HCT116 (cell line): ENCODE measurements at regions not wholly inside any gene's neighbourhood (a gene's known extent, or its start where the extent isn't known, plus 50 kb on each side); places are given as distances from the start of the nearest gene placed in this dataset.

Source experiments
- ATAC-seq: fragments of 200-7000 bp; cut with Tn5 transposase; 2 replicates; pipeline ENCODE4 v1.9.1; 2020; ENCODE audit warnings: mild to moderate bottlenecking, moderate library complexity
- BruUV-seq: library from RNA; stranded (reverse); fragments of 400-500 nt; replicated peaks from 2 replicates; lab custom pipeline; 2021; lab: Mats Ljungman, UMichigan
- CTCF ChIA-PET: fragments of 300-600 bp; sonication (Branson Sonifier 250); formaldehyde crosslinking; loops from one replicate; lab custom pipeline; 2021; ENCODE audit warnings: antibody characterized with exemption; lab: Charles Lee
- POLR2A ChIA-PET: fragments of 300-600, 350-600 bp; sonication (Branson Sonifier 250); formaldehyde crosslinking; loops from one replicate; lab custom pipeline; 2021; ENCODE audit warnings: antibody characterized with exemption; lab: Charles Lee
- RAD21 ChIA-PET, 2 experiments: fragments of 300-600 bp; sonication (Branson Sonifier 250); formaldehyde crosslinking; loops; one replicate each; lab custom pipeline; 2023; ENCODE audit warnings: low total read pairs in 2 of 2; ENCODE audit not compliant: uncharacterized antibody in 2 of 2, unreplicated experiment in 2 of 2, low non-redundant PET in 1 of 2; lab: Charles Lee
- DNase-seq: peaks from one replicate; pipeline ENCODE4 v3.0.0-alpha.2; 2010; ENCODE audit warnings: low read depth, low spot score
- H2AFZ ChIP-seq: fragments of 200-600 bp; shearing (Covaris generic), sonication (generic); 2 replicates; pipeline ENCODE4 v1.6.1; 2017; ENCODE audit warnings: low read depth, mixed run types, mixed read lengths, antibody characterized with exemption, low read length; ENCODE audit not compliant: poor library complexity, severe bottlenecking
- H3K27ac ChIP-seq: 2 replicates; pipeline ENCODE4 v1.5.1; 2012; ENCODE audit warnings: low read depth, low read length
- H3K27me3 ChIP-seq: fragments of 200-600 bp; sonication (generic); 2 replicates; pipeline ENCODE4 v1.6.1; 2016; ENCODE audit warnings: mixed run types, low read length, mixed read lengths; ENCODE audit not compliant: insufficient read depth
- H3K36me3 ChIP-seq, 2 experiments: fragments of 200-500 bp in 1 of 2; fragments of 200-600 bp in 1 of 2; sonication (Bioruptor generic) in 1 of 2; sonication (generic) in 1 of 2; 2 replicates each; pipeline versions ENCODE4 v1.5.1 to v1.6.1; 2014 to 2016; ENCODE audit warnings: low read length in 2 of 2, inconsistent platforms in 1 of 2, mixed read lengths in 1 of 2, mixed run types in 1 of 2; ENCODE audit not compliant: insufficient read depth in 2 of 2, control insufficient read depth in 1 of 2
- H3K4me1 ChIP-seq, 2 experiments: fragments of 200-600 bp in 1 of 2; sonication (generic) in 1 of 2; 2 replicates each; pipeline versions ENCODE4 v1.5.1 to v1.6.1; 2012 to 2017; ENCODE audit warnings: low read length in 2 of 2, inconsistent platforms in 1 of 2, mild to moderate bottlenecking in 1 of 2, mixed read lengths in 1 of 2, mixed run types in 1 of 2, moderate library complexity in 1 of 2; ENCODE audit not compliant: insufficient read depth in 2 of 2, control insufficient read depth in 1 of 2
- H3K4me2 ChIP-seq: fragments of 200-600 bp; sonication (generic); 2 replicates; pipeline ENCODE4 v1.6.1; 2017; ENCODE audit warnings: mixed run types, low read length, mixed read lengths
- H3K4me3 ChIP-seq, 2 experiments: fragments of 200-600 bp in 1 of 2; sonication (generic) in 1 of 2; replicated peaks in 1 of 2; 2 replicates each; pipeline ENCODE4 v1.5.1; 2011 to 2016; ENCODE audit warnings: low read length in 2 of 2, control low read depth in 1 of 2, low read depth in 1 of 2, mild to moderate bottlenecking in 1 of 2, mixed read lengths in 1 of 2, mixed run types in 1 of 2
- H3K79me2 ChIP-seq: fragments of 200-600 bp; sonication (generic); 2 replicates; pipeline ENCODE4 v1.6.1; 2017; ENCODE audit warnings: mild to moderate bottlenecking, mixed run types, low read length, moderate library complexity, mixed read lengths; ENCODE audit not compliant: insufficient read depth
- H3K9ac ChIP-seq: fragments of 200-600 bp; sonication (generic); 2 replicates; pipeline ENCODE4 v1.6.1; 2016; ENCODE audit warnings: low read length, mixed read lengths
- H3K9me2 ChIP-seq: fragments of 200-600 bp; sonication (generic), shearing (Covaris generic); 2 replicates; pipeline ENCODE4 v1.6.1; 2017; ENCODE audit warnings: mixed run types, mild to moderate bottlenecking, moderate library complexity; ENCODE audit not compliant: insufficient read depth
- H3K9me3 ChIP-seq, 2 experiments: fragments of 200-500 bp in 1 of 2; fragments of 200-600 bp in 1 of 2; sonication (Bioruptor generic) in 1 of 2; sonication (generic) in 1 of 2; 2 replicates each; pipeline ENCODE4 v1.6.1; 2014 to 2017; ENCODE audit warnings: low read length in 2 of 2, mixed read lengths in 2 of 2, inconsistent platforms in 1 of 2, low read depth in 1 of 2, mild to moderate bottlenecking in 1 of 2, mixed run types in 1 of 2, moderate library complexity in 1 of 2; ENCODE audit not compliant: control insufficient read depth in 1 of 2, insufficient read depth in 1 of 2
- H4K20me1 ChIP-seq: fragments of 200-600 bp; sonication (generic), shearing (Covaris generic); 2 replicates; pipeline ENCODE4 v1.6.1; 2017; ENCODE audit warnings: mixed run types, mild to moderate bottlenecking, moderate library complexity; ENCODE audit not compliant: insufficient read depth
- CBX3 ChIP-seq: IDR thresholded peaks from 2 replicates; pipeline ENCODE4 v1.6.1; 2012; ENCODE audit warnings: low read depth
- EGR1 ChIP-seq: IDR thresholded peaks from 2 replicates; pipeline ENCODE4 v1.6.1; 2012; ENCODE audit warnings: low read depth
- EZH2 ChIP-seq: fragments of 200-600 bp; sonication (generic); IDR thresholded peaks from 2 replicates; pipeline ENCODE4 v1.6.1; 2017; ENCODE audit warnings: antibody characterized with exemption, mixed run types
- POLR2AphosphoS5 ChIP-seq: IDR thresholded peaks from 2 replicates; pipeline ENCODE4 v1.6.1; 2011; ENCODE audit warnings: mild to moderate bottlenecking, low read depth, low read length, moderate library complexity
- SIN3A ChIP-seq: IDR thresholded peaks from 2 replicates; pipeline ENCODE4 v1.6.1; 2012; ENCODE audit warnings: low read depth
- TCF7L2 ChIP-seq: IDR thresholded peaks from 2 replicates; pipeline ENCODE4 v1.7.0; 2011; ENCODE audit warnings: borderline replicate concordance, inconsistent platforms; ENCODE audit not compliant: insufficient read depth, insufficient read length; ENCODE audit errors: extremely low read depth
- YY1 ChIP-seq: IDR thresholded peaks from 2 replicates; pipeline ENCODE4 v1.6.1; 2011; ENCODE audit warnings: low read length, low read depth, moderate library complexity, mild to moderate bottlenecking; ENCODE audit not compliant: insufficient replicate concordance; ENCODE audit errors: extremely low read depth
- ZBTB33 ChIP-seq: IDR thresholded peaks from 2 replicates; pipeline ENCODE4 v1.6.1; 2011; ENCODE audit warnings: mild to moderate bottlenecking, low read length, moderate library complexity; ENCODE audit not compliant: insufficient replicate concordance; ENCODE audit errors: extremely low read depth
- ZNF274 ChIP-seq: fragments of 200-500 bp; sonication (Bioruptor generic); IDR thresholded peaks from 2 replicates; pipeline ENCODE4 v1.6.1; 2014; ENCODE audit warnings: mild to moderate bottlenecking, low read depth, low read length, inconsistent platforms
- intact Hi-C: fragments of 100-400 bp; cut with micrococcal nuclease; formaldehyde crosslinking; loops from 2 replicates; pipeline ENCODE4 v1.10.0; 2022
- TF ChIP-seq, protein P1 (sequence below): IDR thresholded peaks from 2 replicates; pipeline ENCODE4 v1.6.1; 2012
- TF ChIP-seq, protein P2 (sequence below): IDR thresholded peaks from 2 replicates; pipeline ENCODE4 v1.6.1; 2012

GRCh38 chr11:92278791-92279433 is 54.3 kb downstream of the FAT3 start (continued):
- TF ChIP-seq ZBTB33 (no peak), ZNF274 (no peak), EZH2 (no peak), POLR2AphosphoS5 (no peak), YY1 (no peak)
- TF ChIP-seq, protein P1, sequence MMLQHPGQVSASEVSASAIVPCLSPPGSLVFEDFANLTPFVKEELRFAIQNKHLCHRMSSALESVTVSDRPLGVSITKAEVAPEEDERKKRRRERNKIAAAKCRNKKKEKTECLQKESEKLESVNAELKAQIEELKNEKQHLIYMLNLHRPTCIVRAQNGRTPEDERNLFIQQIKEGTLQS, result no peak
- TF ChIP-seq, all 23 proteins: peak for 0

DNA sequence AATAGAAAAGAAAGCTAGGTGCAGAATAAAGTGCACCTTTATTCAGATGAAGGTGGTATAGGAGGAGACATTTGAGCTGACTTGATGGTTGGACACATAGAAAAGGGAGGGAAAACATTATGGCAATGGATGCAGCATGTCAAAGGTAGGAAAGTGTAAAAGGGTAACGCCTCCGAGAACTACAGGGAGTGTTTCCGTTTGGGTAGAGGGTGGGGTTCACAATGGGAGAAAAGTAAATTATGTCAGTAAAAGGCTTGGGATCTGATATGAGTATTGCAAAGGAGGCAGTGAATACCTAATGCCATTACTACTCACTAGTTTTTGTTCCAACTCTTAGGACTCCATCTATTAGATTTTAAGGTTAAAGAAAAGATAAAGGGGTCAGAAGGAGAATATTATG is 59.5 kb downstream of the FAT3 start:
- RAD21 ChIA-PET, result no interaction called here
- H3K36me3 ChIP-seq, result no peaks in the 10 kb centered on the region
- ATAC-seq (no peak), DNase-seq (no peak)
- H3K27ac ChIP-seq, result no peak overlapping the region
- TF ChIP-seq CBX3, result no peak
- no peak for TF ChIP-seq SIN3A
- TF ChIP-seq, protein P2, sequence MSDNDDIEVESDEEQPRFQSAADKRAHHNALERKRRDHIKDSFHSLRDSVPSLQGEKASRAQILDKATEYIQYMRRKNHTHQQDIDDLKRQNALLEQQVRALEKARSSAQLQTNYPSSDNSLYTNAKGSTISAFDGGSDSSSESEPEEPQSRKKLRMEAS, result no peak
- TF ChIP-seq TCF7L2, result no peak
- TF ChIP-seq EGR1, result no peak
- peaks cover 11 to 23% of the 10 kb centered on the region in 2 experiments; a peak in 2 of 4 replicates for H3K9me3 ChIP-seq
- H3K79me2 ChIP-seq, result no peaks in the 10 kb centered on the region
- H3K4me3 ChIP-seq, result no peak overlapping the region
- no peaks in the 10 kb centered on the region for H4K20me1 ChIP-seq
- no peaks in the 10 kb centered on the region for H3K9me2 ChIP-seq
- H3K4me1 ChIP-seq, result no peaks in the 10 kb centered on the region
- H3K9ac ChIP-seq, result no peak overlapping the region
- H3K4me2 ChIP-seq, result no peak overlapping the region
- H2AFZ ChIP-seq, result no peak overlapping the region
- intact Hi-C loops, result no loop called here
- POLR2A ChIA-PET, result no interaction called here
- BruUV-seq, result no TSS peak
- no peaks in the 10 kb centered on the region for H3K27me3 ChIP-seq
- CTCF ChIA-PET, result no interaction called here
